GM20000 (cell line): ENCODE measurements at regions not wholly inside any gene's neighbourhood (a gene's known extent, or its start where the extent isn't known, plus 50 kb on each side); places are given as distances from the start of the nearest gene placed in this dataset.

Experiments
- DNase-seq: peaks from one replicate; pipeline ENCODE4 v3.0.0; 2012; ENCODE audit warnings: low spot score
- CTCF ChIP-seq: IDR thresholded peaks from 2 replicates; pipeline ENCODE4 v1.5.1; 2012; ENCODE audit warnings: mild to moderate bottlenecking, control low read depth; ENCODE audit errors: extremely low read depth, missing control alignments

- DNase-seq: no peak
- no peak for TF ChIP-seq CTCF
Measured at GRCh38 chr5:8686707-8687106, 817.8 kb downstream of the MTRR start.

GRCh38 chr5:8689773-8690172 is 820.8 kb downstream of the MTRR start:
- DNase-seq: no peak
- TF ChIP-seq CTCF: no peak

- no peak for DNase-seq
- TF ChIP-seq CTCF: no peak
Measured at GRCh38 chr5:8691221-8691620, 822.3 kb downstream of the MTRR start.

- TF ChIP-seq CTCF: no peak
- DNase-seq: no peak
Measured at GRCh38 chr5:8693341-8693844, 824.4 kb downstream of the MTRR start.

GRCh38 chr5:8694545-8694944 is 825.6 kb downstream of the MTRR start:
- DNase-seq: no peak
- no peak for TF ChIP-seq CTCF

- no peak for DNase-seq
- TF ChIP-seq CTCF: no peak
Measured at GRCh38 chr5:8695902-8696845, 827.2 kb downstream of the MTRR start.

- DNase-seq: no peak
- TF ChIP-seq CTCF: no peak
Measured at GRCh38 chr5:8700222-8700621, 831.3 kb downstream of the MTRR start.
